ENCODE measurements at regions not wholly inside any gene's neighbourhood (a gene's known extent, or its start where the extent isn't known, plus 50 kb on each side); places are given as distances from the start of the nearest gene placed in this dataset.

DNA sequence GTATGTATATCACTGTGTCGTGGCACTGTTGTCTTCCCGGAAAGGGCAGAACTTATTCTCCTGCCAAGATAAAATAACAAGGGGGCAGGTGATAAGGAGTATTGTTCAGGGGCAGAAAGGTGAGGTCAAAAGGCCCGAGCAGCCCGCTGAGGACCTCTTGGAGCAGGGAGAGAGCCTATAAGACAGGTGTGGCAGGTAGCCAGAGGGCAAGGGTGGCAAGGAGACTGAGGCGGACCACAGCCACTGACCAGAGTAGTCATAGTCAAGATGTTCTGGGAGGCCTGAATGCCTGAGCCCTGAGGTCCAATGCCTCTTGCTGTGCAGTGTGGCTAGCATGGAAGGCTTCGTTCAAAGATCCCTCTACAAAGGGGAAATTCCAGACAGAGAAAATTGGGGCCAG, 172.3 kb upstream of the CHRNA7 start:
- Histone ChIP-seq H3K36me3 (ENCODE audit: control insufficient read depth, insufficient read depth, low read length) (no peaks in the 10 kb centered on the region), H3K4me3 (replicated peaks; ENCODE audit: low read depth, low read length) (no peak overlapping the region), H3K27me3 (replicated peaks; ENCODE audit: control insufficient read depth, insufficient read depth, low read length) (no peaks in the 10 kb centered on the region; the same call in 1 of the 2 replicates)
- DNase-seq (ENCODE audit: extremely low read depth, insufficient read length), result no peak
- TF ChIP-seq, protein P1, sequence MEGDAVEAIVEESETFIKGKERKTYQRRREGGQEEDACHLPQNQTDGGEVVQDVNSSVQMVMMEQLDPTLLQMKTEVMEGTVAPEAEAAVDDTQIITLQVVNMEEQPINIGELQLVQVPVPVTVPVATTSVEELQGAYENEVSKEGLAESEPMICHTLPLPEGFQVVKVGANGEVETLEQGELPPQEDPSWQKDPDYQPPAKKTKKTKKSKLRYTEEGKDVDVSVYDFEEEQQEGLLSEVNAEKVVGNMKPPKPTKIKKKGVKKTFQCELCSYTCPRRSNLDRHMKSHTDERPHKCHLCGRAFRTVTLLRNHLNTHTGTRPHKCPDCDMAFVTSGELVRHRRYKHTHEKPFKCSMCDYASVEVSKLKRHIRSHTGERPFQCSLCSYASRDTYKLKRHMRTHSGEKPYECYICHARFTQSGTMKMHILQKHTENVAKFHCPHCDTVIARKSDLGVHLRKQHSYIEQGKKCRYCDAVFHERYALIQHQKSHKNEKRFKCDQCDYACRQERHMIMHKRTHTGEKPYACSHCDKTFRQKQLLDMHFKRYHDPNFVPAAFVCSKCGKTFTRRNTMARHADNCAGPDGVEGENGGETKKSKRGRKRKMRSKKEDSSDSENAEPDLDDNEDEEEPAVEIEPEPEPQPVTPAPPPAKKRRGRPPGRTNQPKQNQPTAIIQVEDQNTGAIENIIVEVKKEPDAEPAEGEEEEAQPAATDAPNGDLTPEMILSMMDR (IDR thresholded peaks at IDR 0.05; ENCODE audit: insufficient read depth, low read length, poor library complexity, severe bottlenecking), result no peak

GRCh38 chr15:31866248-31866647, 164.1 kb upstream of the CHRNA7 start:
- TF ChIP-seq, protein P1 (IDR thresholded peaks at IDR 0.05; ENCODE audit: insufficient read depth, low read length, poor library complexity, severe bottlenecking), result no peak
- DNase-seq (ENCODE audit: extremely low read depth, insufficient read length), result no peak
- H3K27me3 ChIP-seq (replicated peaks; ENCODE audit: control insufficient read depth, insufficient read depth, low read length), result no peaks in the 10 kb centered on the region; the same call in none of the 2 replicates
- no peaks in the 10 kb centered on the region for H3K36me3 ChIP-seq (ENCODE audit: control insufficient read depth, insufficient read depth, low read length)
- H3K4me3 ChIP-seq (replicated peaks; ENCODE audit: low read depth, low read length), result no peak overlapping the region

DNA sequence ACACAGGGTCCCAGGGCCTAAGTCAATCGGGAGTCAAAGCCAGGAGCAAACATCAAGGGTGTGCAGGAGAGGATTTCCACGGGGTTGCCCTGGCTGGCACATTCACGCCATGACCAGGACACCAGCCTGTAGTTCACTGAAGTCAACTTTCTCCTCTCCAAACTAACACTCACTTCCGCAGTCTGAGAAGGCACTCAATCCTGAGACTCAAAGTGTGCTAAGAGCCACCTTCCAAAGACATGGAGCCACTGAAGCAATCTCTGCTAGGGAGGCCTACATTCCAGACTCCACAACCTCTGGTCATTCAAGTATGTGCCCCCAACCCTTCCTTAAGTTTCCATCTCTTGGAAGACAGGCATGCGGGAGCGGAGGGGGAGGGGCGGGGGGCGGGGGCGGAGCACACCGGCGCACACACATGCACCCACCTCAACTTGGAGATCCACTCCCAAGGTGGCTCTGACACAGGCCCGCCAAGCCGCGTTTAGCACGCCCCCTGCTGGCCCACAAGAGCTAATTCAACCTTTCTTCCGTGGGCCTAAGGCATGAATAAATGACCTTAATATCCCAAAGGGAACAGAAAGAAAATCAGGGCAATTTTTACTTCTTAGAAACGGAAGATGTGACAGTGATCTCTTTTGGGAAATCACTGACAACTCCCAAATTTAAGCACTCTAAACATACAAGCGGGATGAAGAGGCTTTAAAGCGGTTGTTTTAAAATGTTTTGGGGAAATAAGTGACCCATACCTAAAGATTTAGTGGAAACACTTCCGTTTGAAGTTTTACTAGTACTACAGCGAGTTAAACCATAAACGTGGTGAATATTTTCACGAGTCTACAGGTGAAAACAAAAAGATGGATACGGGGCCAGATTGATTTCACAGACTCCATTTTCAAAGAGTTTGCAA, 162.5 kb upstream of the CHRNA7 start:
- DNase-seq (ENCODE audit: extremely low read depth, insufficient read length), result peak; percentile 41
- no peaks in the 10 kb centered on the region; the same call in none of the 2 replicates for H3K27me3 ChIP-seq (replicated peaks; ENCODE audit: control insufficient read depth, insufficient read depth, low read length)
- no peak overlapping the region for H3K4me3 ChIP-seq (replicated peaks; ENCODE audit: low read depth, low read length)
- H3K36me3 ChIP-seq (ENCODE audit: control insufficient read depth, insufficient read depth, low read length), result no peaks in the 10 kb centered on the region
- TF ChIP-seq, protein P1 (IDR thresholded peaks at IDR 0.05; ENCODE audit: insufficient read depth, low read length, poor library complexity, severe bottlenecking), result peak; percentile 88

GRCh38 chr15:31869686-31870307, 160.5 kb upstream of the CHRNA7 start:
- no peaks in the 10 kb centered on the region; the same call in none of the 2 replicates for H3K27me3 ChIP-seq (replicated peaks; ENCODE audit: control insufficient read depth, insufficient read depth, low read length)
- TF ChIP-seq, protein P1 (IDR thresholded peaks at IDR 0.05; ENCODE audit: insufficient read depth, low read length, poor library complexity, severe bottlenecking), result no peak
- no peak overlapping the region; the same call in 1 of the 2 replicates for H3K4me3 ChIP-seq (replicated peaks; ENCODE audit: low read depth, low read length)
- DNase-seq (ENCODE audit: extremely low read depth, insufficient read length), result no peak
- H3K36me3 ChIP-seq (ENCODE audit: control insufficient read depth, insufficient read depth, low read length), result no peaks in the 10 kb centered on the region

- TF ChIP-seq, protein P1 (IDR thresholded peaks at IDR 0.05; ENCODE audit: insufficient read depth, low read length, poor library complexity, severe bottlenecking), result no peak
- H3K4me3 ChIP-seq (replicated peaks; ENCODE audit: low read depth, low read length), result peak within 1 kb of the TSS; percentile 68
- H3K36me3 ChIP-seq (ENCODE audit: control insufficient read depth, insufficient read depth, low read length), result no peaks in the 10 kb centered on the region
- peak; percentile 85 for DNase-seq (ENCODE audit: extremely low read depth, insufficient read length)
- no peaks in the 10 kb centered on the region; the same call in 1 of the 2 replicates for H3K27me3 ChIP-seq (replicated peaks; ENCODE audit: control insufficient read depth, insufficient read depth, low read length)
These were observed 159.8 kb upstream of the CHRNA7 start, which contains the start of gene OTUD7A for GRCh38 chr15:31870328-31871165. Gene OTUD7A (minus strand): TSS chr15:31870673.
